ENCODE measurements at regions not wholly inside any gene's neighbourhood (a gene's known extent, or its start where the extent isn't known, plus 50 kb on each side); places are given as distances from the start of the nearest gene placed in this dataset.
A peak's percentile ranks its signal among the peaks of the same experiment; 100 is the strongest.

DNA sequence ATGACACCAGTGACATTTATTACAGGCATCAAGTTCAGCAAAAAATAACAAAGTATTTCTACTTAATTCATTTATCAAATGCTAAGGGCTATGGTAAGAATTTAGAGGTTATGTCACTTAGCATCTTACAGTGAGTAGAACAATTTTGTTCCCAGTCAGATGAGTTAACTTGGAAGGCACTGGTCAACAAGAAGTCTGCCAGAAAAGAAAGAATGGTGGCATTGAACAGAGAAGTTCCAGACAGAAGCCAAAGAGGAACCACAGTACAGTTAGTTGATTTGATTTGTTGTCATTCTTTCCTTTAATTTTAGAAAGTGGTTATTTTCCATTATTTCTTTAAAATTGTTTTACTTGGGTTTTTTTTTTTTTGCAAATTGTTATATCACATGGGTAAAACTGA is 232.2 kb upstream of the PKN2 start:
- H3K27ac ChIP-seq (ENCODE audit: low read depth, low read length), result no peak overlapping the region
- peaks cover 0 to 3% of the 10 kb centered on the region in 2 donors for H3K27me3 ChIP-seq (ENCODE audit: control insufficient read depth in 1 of 2, insufficient read depth in 2 of 2, low read length in 2 of 2)
- H3K9ac ChIP-seq (ENCODE audit: low read length), result no peak overlapping the region
- H3K9me3 ChIP-seq (ENCODE audit: low read length), result peaks cover 6% of the 10 kb centered on the region
- no peak overlapping the region for H3K4me3 ChIP-seq (ENCODE audit: low read depth in 1 of 2, low read length in 2 of 2)
- H3K4me1 ChIP-seq (ENCODE audit: insufficient read depth, low read length), result no peaks in the 10 kb centered on the region
- H3K36me3 ChIP-seq (ENCODE audit: insufficient read depth, low read length), result no peaks in the 10 kb centered on the region

GRCh38 chr1:88453295-88453694 is 230.8 kb upstream of the PKN2 start:
- H3K27me3 ChIP-seq (ENCODE audit: control insufficient read depth in 1 of 2, insufficient read depth in 2 of 2, low read length in 2 of 2), result peaks cover 0 to 3% of the 10 kb centered on the region in 2 donors
- no peak overlapping the region for H3K27ac ChIP-seq (ENCODE audit: low read depth, low read length)
- H3K36me3 ChIP-seq (ENCODE audit: insufficient read depth, low read length), result no peaks in the 10 kb centered on the region
- peaks cover 6% of the 10 kb centered on the region for H3K9me3 ChIP-seq (ENCODE audit: low read length)
- H3K4me3 ChIP-seq (ENCODE audit: low read depth in 1 of 2, low read length in 2 of 2), result no peak overlapping the region
- no peaks in the 10 kb centered on the region for H3K4me1 ChIP-seq (ENCODE audit: insufficient read depth, low read length)
- H3K9ac ChIP-seq (ENCODE audit: low read length), result no peak overlapping the region

DNA sequence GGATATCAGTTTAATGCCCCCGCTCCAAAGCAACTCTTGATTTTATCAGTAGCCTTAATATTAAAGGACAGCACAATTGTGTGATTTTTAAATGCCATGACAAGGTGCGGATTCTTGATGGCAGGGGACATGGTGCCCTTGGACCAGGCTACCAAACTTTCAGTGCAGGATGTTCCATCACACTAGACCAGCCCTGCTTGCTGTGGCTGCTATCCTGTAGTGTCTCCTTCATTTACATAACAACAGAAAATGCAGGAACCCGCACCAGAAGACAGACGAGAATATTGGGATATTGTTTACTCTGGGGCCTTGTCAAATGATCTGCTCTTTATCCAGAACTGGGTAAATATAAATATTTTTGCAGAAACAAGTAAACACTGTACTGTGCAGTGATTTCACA is 229.3 kb upstream of the PKN2 start:
- Histone ChIP-seq H3K9me3 (ENCODE audit: low read length) (peaks cover 3% of the 10 kb centered on the region), H3K4me3 (ENCODE audit: low read depth in 1 of 2, low read length in 2 of 2) (no peak overlapping the region), H3K9ac (ENCODE audit: low read length) (no peak overlapping the region), H3K27me3 (ENCODE audit: control insufficient read depth in 1 of 2, insufficient read depth in 2 of 2, low read length in 2 of 2) (peaks cover 0 to under 1% of the 10 kb centered on the region in 2 donors), H3K4me1 (ENCODE audit: insufficient read depth, low read length) (no peaks in the 10 kb centered on the region), H3K36me3 (ENCODE audit: insufficient read depth, low read length) (no peaks in the 10 kb centered on the region), H3K27ac (ENCODE audit: low read depth, low read length) (no peak overlapping the region)

DNA sequence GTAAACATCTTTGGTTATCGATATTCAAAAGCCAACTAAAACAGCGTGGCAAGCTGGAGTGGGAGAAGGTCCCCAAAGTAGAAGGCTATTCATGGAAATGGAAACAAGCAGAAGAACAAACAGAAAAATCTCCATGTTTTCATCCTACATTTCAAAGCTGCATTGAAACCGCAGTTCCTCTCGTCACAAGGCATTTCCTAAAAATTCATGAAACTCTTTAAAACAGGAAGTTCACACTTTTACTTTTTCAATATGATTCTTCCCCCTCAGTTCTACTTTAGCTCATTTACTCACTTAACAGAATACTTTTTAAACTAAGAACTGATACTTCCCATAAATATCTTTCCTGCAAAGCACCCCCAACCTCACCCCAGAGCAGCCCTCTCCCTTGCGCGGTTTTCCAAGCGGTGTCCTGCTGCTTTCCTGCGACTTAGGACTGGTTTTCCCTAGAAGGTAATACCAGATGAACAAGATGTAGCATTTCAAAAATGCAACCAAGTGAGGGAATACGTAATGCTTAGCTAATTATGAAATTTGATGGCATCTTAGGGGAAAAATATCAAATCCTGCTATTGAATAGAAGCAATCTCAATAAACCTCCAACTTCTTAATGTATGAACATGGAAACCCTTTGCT is 228.3 kb upstream of the PKN2 start:
- Histone ChIP-seq H3K9ac (ENCODE audit: low read length) (no peak overlapping the region), H3K27me3 (ENCODE audit: control insufficient read depth in 1 of 2, insufficient read depth in 2 of 2, low read length in 2 of 2) (no peaks in the 10 kb centered on the region), H3K36me3 (ENCODE audit: insufficient read depth, low read length) (no peaks in the 10 kb centered on the region), H3K27ac (ENCODE audit: low read depth, low read length) (no peak overlapping the region), H3K9me3 (ENCODE audit: low read length) (no peaks in the 10 kb centered on the region), H3K4me1 (ENCODE audit: insufficient read depth, low read length) (no peaks in the 10 kb centered on the region), H3K4me3 (ENCODE audit: low read depth in 1 of 2, low read length in 2 of 2) (no peak overlapping the region)

DNA sequence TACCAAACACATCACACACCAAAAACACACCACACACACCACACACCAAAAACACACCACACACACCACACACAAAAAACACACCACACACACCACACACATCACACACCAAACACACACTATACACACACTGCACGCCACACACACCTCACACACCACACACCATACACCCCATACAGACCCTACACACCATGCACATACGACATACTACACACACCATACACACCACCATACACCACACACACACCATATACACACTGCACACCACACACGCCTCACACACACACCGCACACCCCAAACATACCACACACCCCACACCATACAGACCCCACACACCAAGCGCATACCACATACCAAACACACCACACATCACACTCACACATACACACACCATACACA is 226.9 kb upstream of the PKN2 start:
- Histone ChIP-seq H3K27ac (ENCODE audit: low read depth, low read length) (no peak overlapping the region), H3K4me3 (ENCODE audit: low read depth in 1 of 2, low read length in 2 of 2) (no peak overlapping the region), H3K9me3 (ENCODE audit: low read length) (no peaks in the 10 kb centered on the region), H3K36me3 (ENCODE audit: insufficient read depth, low read length) (no peaks in the 10 kb centered on the region), H3K4me1 (ENCODE audit: insufficient read depth, low read length) (no peaks in the 10 kb centered on the region), H3K27me3 (ENCODE audit: control insufficient read depth in 1 of 2, insufficient read depth in 2 of 2, low read length in 2 of 2) (no peaks in the 10 kb centered on the region), H3K9ac (ENCODE audit: low read length) (no peak overlapping the region)

GRCh38 chr1:88461007-88461406 is 223.1 kb upstream of the PKN2 start:
- Histone ChIP-seq H3K36me3 (ENCODE audit: insufficient read depth, low read length) (no peaks in the 10 kb centered on the region), H3K27me3 (ENCODE audit: control insufficient read depth in 1 of 2, insufficient read depth in 2 of 2, low read length in 2 of 2) (no peaks in the 10 kb centered on the region), H3K4me1 (ENCODE audit: insufficient read depth, low read length) (no peaks in the 10 kb centered on the region), H3K9me3 (ENCODE audit: low read length) (no peaks in the 10 kb centered on the region), H3K27ac (ENCODE audit: low read depth, low read length) (no peak overlapping the region), H3K4me3 (ENCODE audit: low read depth in 1 of 2, low read length in 2 of 2) (no peak overlapping the region), H3K9ac (ENCODE audit: low read length) (no peak overlapping the region)

DNA sequence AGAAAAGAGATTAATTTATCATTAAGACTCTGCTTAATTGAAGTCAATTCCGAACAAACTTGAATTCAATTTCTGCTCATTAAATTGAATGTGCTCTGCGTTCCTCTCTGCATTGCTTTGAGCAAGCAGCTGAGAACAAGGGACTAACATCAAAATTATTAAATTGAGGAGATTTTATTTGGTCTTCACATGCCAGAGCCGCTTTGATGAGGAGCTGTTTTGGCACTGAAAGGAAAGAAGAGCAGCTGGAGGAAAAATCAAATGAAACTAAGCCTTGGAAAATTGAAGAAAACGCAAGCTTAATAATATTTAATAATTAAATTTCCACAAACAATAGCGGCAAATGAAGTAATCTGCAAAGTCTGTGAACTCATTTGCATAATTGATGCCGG is 222.0 kb upstream of the PKN2 start:
- Histone ChIP-seq H3K9me3 (ENCODE audit: low read length) (no peaks in the 10 kb centered on the region), H3K27ac (ENCODE audit: low read depth, low read length) (no peak overlapping the region), H3K36me3 (ENCODE audit: insufficient read depth, low read length) (no peaks in the 10 kb centered on the region), H3K27me3 (ENCODE audit: control insufficient read depth in 1 of 2, insufficient read depth in 2 of 2, low read length in 2 of 2) (no peaks in the 10 kb centered on the region), H3K4me1 (ENCODE audit: insufficient read depth, low read length) (no peaks in the 10 kb centered on the region), H3K4me3 (ENCODE audit: low read depth in 1 of 2, low read length in 2 of 2) (peak overlapping the region in 1 of 2 donors; percentile 29), H3K9ac (ENCODE audit: low read length) (no peak overlapping the region)

- Histone ChIP-seq H3K9ac (ENCODE audit: low read length) (peak overlapping the region; percentile 11), H3K27ac (ENCODE audit: low read depth, low read length) (peak overlapping the region; percentile 56), H3K4me1 (ENCODE audit: insufficient read depth, low read length) (no peaks in the 10 kb centered on the region), H3K9me3 (ENCODE audit: low read length) (no peaks in the 10 kb centered on the region), H3K36me3 (ENCODE audit: insufficient read depth, low read length) (no peaks in the 10 kb centered on the region), H3K27me3 (ENCODE audit: control insufficient read depth in 1 of 2, insufficient read depth in 2 of 2, low read length in 2 of 2) (no peaks in the 10 kb centered on the region), H3K4me3 (ENCODE audit: low read depth in 1 of 2, low read length in 2 of 2) (peak overlapping the region; percentile 8 to 29)
Measured at GRCh38 chr1:88462488-88463261, 221.4 kb upstream of the PKN2 start.

- H3K27me3 ChIP-seq (ENCODE audit: control insufficient read depth in 1 of 2, insufficient read depth in 2 of 2, low read length in 2 of 2), result no peaks in the 10 kb centered on the region
- no peaks in the 10 kb centered on the region for H3K36me3 ChIP-seq (ENCODE audit: insufficient read depth, low read length)
- H3K27ac ChIP-seq (ENCODE audit: low read depth, low read length), result no peak overlapping the region
- peak overlapping the region in 1 of 2 donors; percentile 8 for H3K4me3 ChIP-seq (ENCODE audit: low read depth in 1 of 2, low read length in 2 of 2)
- peak overlapping the region; percentile 11 for H3K9ac ChIP-seq (ENCODE audit: low read length)
- H3K4me1 ChIP-seq (ENCODE audit: insufficient read depth, low read length), result no peaks in the 10 kb centered on the region
- H3K9me3 ChIP-seq (ENCODE audit: low read length), result no peaks in the 10 kb centered on the region
Measured at GRCh38 chr1:88463401-88463985, 220.6 kb upstream of the PKN2 start.

- no peaks in the 10 kb centered on the region for H3K9me3 ChIP-seq (ENCODE audit: low read length)
- no peak overlapping the region for H3K27ac ChIP-seq (ENCODE audit: low read depth, low read length)
- H3K9ac ChIP-seq (ENCODE audit: low read length), result no peak overlapping the region
Measured at GRCh38 chr1:88466011-88466410, 218.1 kb upstream of the PKN2 start.

DNA sequence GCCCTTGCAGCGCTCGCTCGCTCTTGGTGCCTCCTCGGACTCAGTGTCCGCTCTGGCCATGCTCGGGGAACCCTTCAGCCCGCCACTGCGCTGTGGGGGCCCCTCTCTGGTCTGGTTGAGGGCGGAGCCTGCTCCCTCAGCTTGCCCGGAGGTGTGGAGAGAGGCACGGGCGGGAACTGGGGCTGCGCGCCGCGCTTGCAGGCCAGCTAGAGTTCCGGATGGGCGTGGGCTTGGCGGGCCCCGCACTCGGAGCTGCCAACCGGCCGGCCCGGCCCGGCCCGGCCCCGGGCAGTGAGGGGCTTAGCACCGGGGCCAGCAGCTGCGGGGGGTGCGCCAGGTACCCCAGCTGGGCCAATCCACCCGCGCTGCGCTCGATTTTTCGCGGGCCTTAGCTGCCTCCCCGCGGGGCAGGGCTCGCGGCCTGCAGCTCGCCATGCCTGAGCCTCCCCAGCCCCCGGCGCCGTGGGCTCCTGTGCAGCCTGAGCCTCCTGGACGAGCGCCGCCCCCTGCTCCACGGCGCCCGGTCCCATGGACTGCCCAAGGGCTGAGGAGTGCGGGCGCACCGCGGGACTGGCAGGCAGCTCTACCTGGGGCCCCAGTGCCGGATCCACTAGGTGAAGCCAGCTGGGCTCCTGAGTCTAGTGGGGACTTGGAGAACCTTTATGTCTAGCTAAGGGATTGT is 217.0 kb upstream of the PKN2 start:
- Histone ChIP-seq H3K27ac (ENCODE audit: low read depth, low read length) (no peak overlapping the region), H3K9me3 (ENCODE audit: low read length) (no peaks in the 10 kb centered on the region), H3K4me3 (ENCODE audit: low read depth in 1 of 2, low read length in 2 of 2) (no peak overlapping the region), H3K27me3 (ENCODE audit: control insufficient read depth in 1 of 2, insufficient read depth in 2 of 2, low read length in 2 of 2) (no peaks in the 10 kb centered on the region), H3K36me3 (ENCODE audit: insufficient read depth, low read length) (no peaks in the 10 kb centered on the region), H3K4me1 (ENCODE audit: insufficient read depth, low read length) (no peaks in the 10 kb centered on the region), H3K9ac (ENCODE audit: low read length) (no peak overlapping the region)

More at GRCh38 chr1:88466011-88466410, 218.1 kb upstream of the PKN2 start:
- H3K4me1 ChIP-seq (ENCODE audit: insufficient read depth, low read length), result no peaks in the 10 kb centered on the region
- H3K4me3 ChIP-seq (ENCODE audit: low read depth in 1 of 2, low read length in 2 of 2), result no peak overlapping the region
- H3K27me3 ChIP-seq (ENCODE audit: control insufficient read depth in 1 of 2, insufficient read depth in 2 of 2, low read length in 2 of 2), result no peaks in the 10 kb centered on the region
- H3K36me3 ChIP-seq (ENCODE audit: insufficient read depth, low read length), result no peaks in the 10 kb centered on the region

All from muscle layer of colon (tissue), 2 donors.